ENCODE measurements at regions not wholly inside any gene's neighbourhood (a gene's known extent, or its start where the extent isn't known, plus 50 kb on each side); places are given as distances from the start of the nearest gene placed in this dataset.

- no peaks in the 10 kb centered on the region for H3K27me3 ChIP-seq
- H3K36me3 ChIP-seq: no peaks in the 10 kb centered on the region
- DNase-seq: no peak
- no peaks in the 10 kb centered on the region for H3K4me1 ChIP-seq
- TF ChIP-seq CTCF (IDR thresholded peaks at IDR 0.05; ENCODE audit: low read depth, low read length): no peak
- H3K9me3 ChIP-seq: no peaks in the 10 kb centered on the region
- no peak overlapping the region for H3K4me3 ChIP-seq (ENCODE audit: low read depth, low read length)
Observed at GRCh38 chr10:3933733-3934132, 148.7 kb upstream of the KLF6 start.

GRCh38 chr10:3932597-3933375 lies 147.8 kb upstream of the KLF6 start:
- DNase-seq: no peak
- H3K4me1 ChIP-seq: no peaks in the 10 kb centered on the region
- no peak overlapping the region for H3K4me3 ChIP-seq (ENCODE audit: low read depth, low read length)
- TF ChIP-seq CTCF (IDR thresholded peaks at IDR 0.05; ENCODE audit: low read depth, low read length): no peak
- H3K36me3 ChIP-seq: no peaks in the 10 kb centered on the region
- H3K27me3 ChIP-seq: no peaks in the 10 kb centered on the region
- H3K9me3 ChIP-seq: no peaks in the 10 kb centered on the region

GRCh38 chr10:3931901-3932300 lies 146.9 kb upstream of the KLF6 start:
- no peak overlapping the region for H3K4me3 ChIP-seq (ENCODE audit: low read depth, low read length)
- H3K27me3 ChIP-seq: no peaks in the 10 kb centered on the region
- H3K36me3 ChIP-seq: no peaks in the 10 kb centered on the region
- DNase-seq: no peak
- no peak for TF ChIP-seq CTCF (IDR thresholded peaks at IDR 0.05; ENCODE audit: low read depth, low read length)
- no peaks in the 10 kb centered on the region for H3K9me3 ChIP-seq
- no peaks in the 10 kb centered on the region for H3K4me1 ChIP-seq

- no peak for DNase-seq
- no peaks in the 10 kb centered on the region for H3K9me3 ChIP-seq
- H3K27me3 ChIP-seq: no peaks in the 10 kb centered on the region
- TF ChIP-seq CTCF (IDR thresholded peaks at IDR 0.05; ENCODE audit: low read depth, low read length): no peak
- no peak overlapping the region for H3K4me3 ChIP-seq (ENCODE audit: low read depth, low read length)
- H3K36me3 ChIP-seq: no peaks in the 10 kb centered on the region
- no peaks in the 10 kb centered on the region for H3K4me1 ChIP-seq
Observed at GRCh38 chr10:3931224-3931623, 146.2 kb upstream of the KLF6 start.

- no peak for TF ChIP-seq CTCF (IDR thresholded peaks at IDR 0.05; ENCODE audit: low read depth, low read length)
- no peak overlapping the region for H3K4me3 ChIP-seq (ENCODE audit: low read depth, low read length)
- H3K36me3 ChIP-seq: no peaks in the 10 kb centered on the region
- H3K4me1 ChIP-seq: no peaks in the 10 kb centered on the region
- no peaks in the 10 kb centered on the region for H3K9me3 ChIP-seq
- H3K27me3 ChIP-seq: no peaks in the 10 kb centered on the region
- DNase-seq: no peak
Observed at GRCh38 chr10:3928569-3928968, 143.6 kb upstream of the KLF6 start.

GRCh38 chr10:3928078-3928477 lies 143.1 kb upstream of the KLF6 start:
- DNase-seq: no peak
- no peak for TF ChIP-seq CTCF (IDR thresholded peaks at IDR 0.05; ENCODE audit: low read depth, low read length)
- Histone ChIP-seq H3K4me1 (no peaks in the 10 kb centered on the region), H3K27me3 (no peaks in the 10 kb centered on the region), H3K36me3 (no peaks in the 10 kb centered on the region), H3K9me3 (no peaks in the 10 kb centered on the region), H3K4me3 (ENCODE audit: low read depth, low read length) (no peak overlapping the region)
